MM.1S (cell line): ENCODE measurements at regions not wholly inside any gene's neighbourhood (a gene's known extent, or its start where the extent isn't known, plus 50 kb on each side); places are given as distances from the start of the nearest gene placed in this dataset.

ENCODE experiments used
- DNase-seq: peaks from one replicate; pipeline ENCODE4 v3.0.0-alpha.2; 2015
- H2AFZ ChIP-seq: fragments of 300-600 bp; sonication (generic); 2 replicates; pipeline ENCODE4 v1.6.0; 2016; ENCODE audit warnings: antibody characterized with exemption, low read length
- H3F3A ChIP-seq: fragments of 300-600 bp; sonication (generic); 2 replicates; pipeline ENCODE4 v1.6.1; 2016; ENCODE audit warnings: mild to moderate bottlenecking, antibody characterized with exemption, low read length, moderate library complexity, mixed read lengths; ENCODE audit not compliant: insufficient read depth
- H3K27ac ChIP-seq: fragments of 300-600 bp; sonication (generic); 2 replicates; pipeline ENCODE4 v1.5.1; 2016; ENCODE audit warnings: mild to moderate bottlenecking, low read length
- H3K27me3 ChIP-seq: fragments of 300-600 bp; sonication (generic); replicated peaks from 2 replicates; pipeline ENCODE4 v1.6.0; 2016; ENCODE audit warnings: low read length; ENCODE audit not compliant: insufficient read depth
- H3K36me3 ChIP-seq: fragments of 300-600 bp; sonication (generic); replicated peaks from 2 replicates; pipeline ENCODE4 v1.6.1; 2016; ENCODE audit warnings: mild to moderate bottlenecking, low read length, mixed read lengths; ENCODE audit not compliant: insufficient read depth
- H3K4me1 ChIP-seq: fragments of 300-600 bp; sonication (generic); 2 replicates; pipeline ENCODE4 v1.6.1; 2016; ENCODE audit warnings: low read length, mixed read lengths
- H3K4me2 ChIP-seq: fragments of 300-600 bp; sonication (generic); 2 replicates; pipeline ENCODE4 v1.6.0; 2016; ENCODE audit warnings: low read depth, low read length
- H3K4me3 ChIP-seq: fragments of 300-600 bp; sonication (generic); 2 replicates; pipeline ENCODE4 v1.5.1; 2016; ENCODE audit warnings: low read length, mixed read lengths
- H3K79me2 ChIP-seq: fragments of 300-600 bp; sonication (generic); 2 replicates; pipeline ENCODE4 v1.6.1; 2016; ENCODE audit warnings: mixed run types, low read length, mixed read lengths
- H3K9ac ChIP-seq: fragments of 300-600 bp; sonication (generic); 2 replicates; pipeline ENCODE4 v1.6.1; 2016; ENCODE audit warnings: low read length, mixed read lengths
- H3K9me2 ChIP-seq: fragments of 300-600 bp; sonication (generic); replicated peaks from 2 replicates; pipeline ENCODE4 v1.6.1; 2016; ENCODE audit warnings: mild to moderate bottlenecking, low read length, mixed read lengths; ENCODE audit not compliant: insufficient read depth
- H3K9me3 ChIP-seq: fragments of 300-600 bp; sonication (generic); replicated peaks from 2 replicates; pipeline ENCODE4 v1.6.1; 2016; ENCODE audit warnings: mild to moderate bottlenecking, low read length, mixed read lengths; ENCODE audit not compliant: insufficient read depth
- H4K20me1 ChIP-seq: fragments of 300-600 bp; sonication (generic); 2 replicates; pipeline ENCODE4 v1.6.1; 2016; ENCODE audit warnings: mild to moderate bottlenecking, low read length, moderate library complexity, mixed read lengths; ENCODE audit not compliant: insufficient read depth
- CTCF ChIP-seq: fragments of 300-600 bp; sonication (generic); IDR thresholded peaks from 2 replicates; pipeline ENCODE4 v1.5.1; 2016; ENCODE audit warnings: antibody characterized with exemption, low read length, mixed read lengths
- EZH2 ChIP-seq: fragments of 300-600 bp; sonication (generic); optimal IDR thresholded peaks from 2 replicates; pipeline ENCODE3; 2017; ENCODE audit warnings: low read depth, mild to moderate bottlenecking, antibody characterized with exemption, low read length, mixed read lengths
- EZH2phosphoT487 ChIP-seq: fragments of 300-600 bp; sonication (generic); IDR thresholded peaks from 2 replicates; pipeline ENCODE4 v1.6.1; 2018; ENCODE audit warnings: antibody characterized with exemption, low read length

- no peaks in the 10 kb centered on the region for H3K27me3 ChIP-seq
- H3F3A ChIP-seq: no peaks in the 10 kb centered on the region
- no peaks in the 10 kb centered on the region for H3K36me3 ChIP-seq
- no peak overlapping the region for H3K4me2 ChIP-seq
- H3K9ac ChIP-seq: no peak overlapping the region
- H3K27ac ChIP-seq: no peak overlapping the region
- H3K9me3 ChIP-seq: no peaks in the 10 kb centered on the region
- TF ChIP-seq EZH2phosphoT487: no peak
- no peak for TF ChIP-seq CTCF
- TF ChIP-seq EZH2: no peak
- no peaks in the 10 kb centered on the region for H4K20me1 ChIP-seq
- H3K9me2 ChIP-seq: no peaks in the 10 kb centered on the region
- DNase-seq: no peak
- H3K79me2 ChIP-seq: no peaks in the 10 kb centered on the region
- H3K4me1 ChIP-seq: no peaks in the 10 kb centered on the region
- H3K4me3 ChIP-seq: no peak overlapping the region
- H2AFZ ChIP-seq: no peak overlapping the region
Observed at GRCh38 chr7:131839967-131840690, 283.7 kb upstream of the PODXL start.

GRCh38 chr7:131836733-131837132, 280.3 kb upstream of the PODXL start:
- no peaks in the 10 kb centered on the region for H3K36me3 ChIP-seq
- no peaks in the 10 kb centered on the region for H3K9me2 ChIP-seq
- H3K27me3 ChIP-seq: no peaks in the 10 kb centered on the region
- H3K27ac ChIP-seq: no peak overlapping the region
- H3K4me2 ChIP-seq: no peak overlapping the region
- no peaks in the 10 kb centered on the region for H3K79me2 ChIP-seq
- no peak overlapping the region for H3K4me3 ChIP-seq
- no peaks in the 10 kb centered on the region for H4K20me1 ChIP-seq
- H3K4me1 ChIP-seq: no peaks in the 10 kb centered on the region
- no peak overlapping the region for H2AFZ ChIP-seq
- H3F3A ChIP-seq: no peaks in the 10 kb centered on the region
- no peak for DNase-seq
- no peaks in the 10 kb centered on the region for H3K9me3 ChIP-seq
- TF ChIP-seq EZH2 (no peak), CTCF (no peak), EZH2phosphoT487 (no peak)
- no peak overlapping the region for H3K9ac ChIP-seq

DNA sequence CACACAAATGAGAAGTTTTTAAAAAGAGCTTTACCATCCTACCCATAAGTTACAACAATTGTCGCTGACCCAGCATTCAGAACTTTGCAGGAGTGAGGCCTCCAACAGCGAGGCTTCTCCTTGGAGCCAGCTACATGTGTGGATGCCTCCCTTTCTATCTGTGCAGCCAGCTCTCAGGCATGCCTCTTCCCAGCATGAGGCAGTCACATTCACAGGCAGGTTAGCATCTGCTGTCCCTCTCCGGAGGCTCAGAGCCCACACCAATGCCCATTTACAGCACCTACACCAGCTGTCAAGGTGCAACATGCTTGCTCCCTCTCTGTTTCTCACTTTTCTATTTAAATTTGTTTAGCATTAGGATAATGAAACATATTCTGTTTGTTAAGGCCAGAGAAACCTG, 278.7 kb upstream of the PODXL start:
- Histone ChIP-seq H2AFZ (no peak overlapping the region), H3K27me3 (no peaks in the 10 kb centered on the region), H3K4me2 (no peak overlapping the region), H3K4me1 (no peaks in the 10 kb centered on the region), H3K4me3 (no peak overlapping the region), H3K36me3 (no peaks in the 10 kb centered on the region), H4K20me1 (no peaks in the 10 kb centered on the region), H3F3A (no peaks in the 10 kb centered on the region), H3K27ac (no peak overlapping the region), H3K9ac (no peak overlapping the region), H3K9me2 (no peaks in the 10 kb centered on the region), H3K9me3 (no peaks in the 10 kb centered on the region), H3K79me2 (no peaks in the 10 kb centered on the region)
- DNase-seq: no peak
- TF ChIP-seq EZH2phosphoT487 (no peak), EZH2 (no peak), CTCF (no peak)
